ENCODE measurements at regions not wholly inside any gene's neighbourhood (a gene's known extent, or its start where the extent isn't known, plus 50 kb on each side); places are given as distances from the start of the nearest gene placed in this dataset.

- Histone ChIP-seq H3K27ac (ENCODE audit: low read length) (no peak overlapping the region), H3K27me3 (replicated peaks; ENCODE audit: insufficient read depth, low read length) (no peaks in the 10 kb centered on the region), H4K20me1 (ENCODE audit: insufficient read depth, low read length) (no peaks in the 10 kb centered on the region), H3K4me1 (ENCODE audit: low read length) (no peaks in the 10 kb centered on the region), H2AFZ (ENCODE audit: low read length) (no peak overlapping the region), H3F3A (ENCODE audit: insufficient read depth, low read length) (no peaks in the 10 kb centered on the region), H3K4me3 (ENCODE audit: low read length) (no peak overlapping the region), H3K79me2 (ENCODE audit: low read length) (no peaks in the 10 kb centered on the region), H3K9me2 (replicated peaks; ENCODE audit: insufficient read depth, low read length) (no peaks in the 10 kb centered on the region), H3K36me3 (replicated peaks; ENCODE audit: insufficient read depth, low read length) (no peaks in the 10 kb centered on the region), H3K4me2 (ENCODE audit: low read depth, low read length) (no peak overlapping the region), H3K9me3 (replicated peaks; ENCODE audit: insufficient read depth, low read length) (no peaks in the 10 kb centered on the region), H3K9ac (ENCODE audit: low read length) (no peak overlapping the region)
- no peak for DNase-seq
- TF ChIP-seq EZH2 (optimal IDR thresholded peaks at IDR 0.05; ENCODE audit: low read depth, low read length) (no peak), CTCF (IDR thresholded peaks at IDR 0.05; ENCODE audit: low read length) (no peak), EZH2phosphoT487 (IDR thresholded peaks at IDR 0.05; ENCODE audit: low read length) (no peak)
Observed at GRCh38 chr21:39066829-39067780, 116.1 kb downstream of the PSMG1 start.

GRCh38 chr21:39065917-39066316 is 117.3 kb downstream of the PSMG1 start:
- no peak overlapping the region for H3K27ac ChIP-seq (ENCODE audit: low read length)

GRCh38 chr21:39064325-39065012 is 118.8 kb downstream of the PSMG1 start:
- Histone ChIP-seq H3K4me1 (ENCODE audit: low read length) (no peaks in the 10 kb centered on the region), H3K27ac (ENCODE audit: low read length) (no peak overlapping the region), H3K9me2 (replicated peaks; ENCODE audit: insufficient read depth, low read length) (no peaks in the 10 kb centered on the region), H3K9ac (ENCODE audit: low read length) (no peak overlapping the region), H4K20me1 (ENCODE audit: insufficient read depth, low read length) (no peaks in the 10 kb centered on the region), H3K4me3 (ENCODE audit: low read length) (no peak overlapping the region), H3K9me3 (replicated peaks; ENCODE audit: insufficient read depth, low read length) (no peaks in the 10 kb centered on the region), H3K36me3 (replicated peaks; ENCODE audit: insufficient read depth, low read length) (no peaks in the 10 kb centered on the region), H3K4me2 (ENCODE audit: low read depth, low read length) (no peak overlapping the region), H3K79me2 (ENCODE audit: low read length) (no peaks in the 10 kb centered on the region), H2AFZ (ENCODE audit: low read length) (no peak overlapping the region), H3F3A (ENCODE audit: insufficient read depth, low read length) (no peaks in the 10 kb centered on the region), H3K27me3 (replicated peaks; ENCODE audit: insufficient read depth, low read length) (no peaks in the 10 kb centered on the region)
- DNase-seq: no peak
- TF ChIP-seq EZH2phosphoT487 (IDR thresholded peaks at IDR 0.05; ENCODE audit: low read length): no peak
- no peak for TF ChIP-seq CTCF (IDR thresholded peaks at IDR 0.05; ENCODE audit: low read length)
- no peak for TF ChIP-seq EZH2 (optimal IDR thresholded peaks at IDR 0.05; ENCODE audit: low read depth, low read length)

More at GRCh38 chr21:39065917-39066316, 117.3 kb downstream of the PSMG1 start:
- no peaks in the 10 kb centered on the region for H3K4me1 ChIP-seq (ENCODE audit: low read length)
- no peak for DNase-seq
- no peak overlapping the region for H2AFZ ChIP-seq (ENCODE audit: low read length)
- TF ChIP-seq EZH2phosphoT487 (IDR thresholded peaks at IDR 0.05; ENCODE audit: low read length): no peak
- no peaks in the 10 kb centered on the region for H3K9me2 ChIP-seq (replicated peaks; ENCODE audit: insufficient read depth, low read length)
- H3F3A ChIP-seq (ENCODE audit: insufficient read depth, low read length): no peaks in the 10 kb centered on the region
- no peaks in the 10 kb centered on the region for H4K20me1 ChIP-seq (ENCODE audit: insufficient read depth, low read length)
- no peaks in the 10 kb centered on the region for H3K9me3 ChIP-seq (replicated peaks; ENCODE audit: insufficient read depth, low read length)
- H3K27me3 ChIP-seq (replicated peaks; ENCODE audit: insufficient read depth, low read length): no peaks in the 10 kb centered on the region
- no peak overlapping the region for H3K4me3 ChIP-seq (ENCODE audit: low read length)
- H3K9ac ChIP-seq (ENCODE audit: low read length): no peak overlapping the region
- no peaks in the 10 kb centered on the region for H3K79me2 ChIP-seq (ENCODE audit: low read length)
- no peaks in the 10 kb centered on the region for H3K36me3 ChIP-seq (replicated peaks; ENCODE audit: insufficient read depth, low read length)
- no peak overlapping the region for H3K4me2 ChIP-seq (ENCODE audit: low read depth, low read length)

All from MM.1S (cell line).